ENCODE measurements at regions not wholly inside any gene's neighbourhood (a gene's known extent, or its start where the extent isn't known, plus 50 kb on each side); places are given as distances from the start of the nearest gene placed in this dataset.

GRCh38 chr13:53204598-53204997 is 176.0 kb downstream of the OLFM4 start:
- no peak overlapping the region for H3K4me2 ChIP-seq (ENCODE audit: insufficient read depth, low read length)
- POLR2A ChIA-PET: no interaction called here
- intact Hi-C loops (cut with micrococcal nuclease) (no loop called here), dilution Hi-C loops (cut with MboI; ENCODE audit: extremely low pct_ligation_motif_present, low sequenced_read_pairs) (no loop called here)
- no peak overlapping the region for H3K4me3 ChIP-seq (replicated peaks in 1 of 3; ENCODE audit: insufficient read depth in 1 of 3, low read depth in 1 of 3, low read length in 3 of 3)
- FAIRE-seq (no peak), DNase-seq (ENCODE audit: low read depth, low spot score) (no peak)
- H3K4me1 ChIP-seq (ENCODE audit: control insufficient read depth, extremely low read depth, insufficient read depth, low read length): no peaks in the 10 kb centered on the region
- H3K36me3 ChIP-seq (ENCODE audit: control insufficient read depth in 2 of 2, extremely low read depth in 1 of 2, insufficient read depth in 2 of 2, low read length in 2 of 2): no peaks in the 10 kb centered on the region
- H3K79me2 ChIP-seq (ENCODE audit: control insufficient read depth, insufficient read depth, low read length): no peaks in the 10 kb centered on the region
- CTCF ChIA-PET: no interaction called here
- H2AFZ ChIP-seq (ENCODE audit: low read depth, low read length): no peak overlapping the region
- TF ChIP-seq JUN (IDR thresholded peaks at IDR 0.05; ENCODE audit: borderline replicate concordance, insufficient read depth, insufficient read length, low read depth) (no peak), EZH2 (IDR thresholded peaks at IDR 0.05; ENCODE audit: borderline replicate concordance, low read depth, low read length, severe bottlenecking) (no peak), GATA2 (IDR thresholded peaks at IDR 0.05; ENCODE audit: insufficient read depth, insufficient read length, low read depth, low read length) (no peak), FOS (IDR thresholded peaks at IDR 0.05; ENCODE audit: borderline replicate concordance, insufficient read depth, low read length) (no peak), POLR2A (IDR thresholded peaks at IDR 0.05; ENCODE audit: low read depth, low read length) (no peak)
- TF ChIP-seq, protein P1, sequence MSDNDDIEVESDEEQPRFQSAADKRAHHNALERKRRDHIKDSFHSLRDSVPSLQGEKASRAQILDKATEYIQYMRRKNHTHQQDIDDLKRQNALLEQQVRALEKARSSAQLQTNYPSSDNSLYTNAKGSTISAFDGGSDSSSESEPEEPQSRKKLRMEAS (IDR thresholded peaks at IDR 0.05; ENCODE audit: insufficient read depth, insufficient read length): no peak
- TF ChIP-seq, protein P2, sequence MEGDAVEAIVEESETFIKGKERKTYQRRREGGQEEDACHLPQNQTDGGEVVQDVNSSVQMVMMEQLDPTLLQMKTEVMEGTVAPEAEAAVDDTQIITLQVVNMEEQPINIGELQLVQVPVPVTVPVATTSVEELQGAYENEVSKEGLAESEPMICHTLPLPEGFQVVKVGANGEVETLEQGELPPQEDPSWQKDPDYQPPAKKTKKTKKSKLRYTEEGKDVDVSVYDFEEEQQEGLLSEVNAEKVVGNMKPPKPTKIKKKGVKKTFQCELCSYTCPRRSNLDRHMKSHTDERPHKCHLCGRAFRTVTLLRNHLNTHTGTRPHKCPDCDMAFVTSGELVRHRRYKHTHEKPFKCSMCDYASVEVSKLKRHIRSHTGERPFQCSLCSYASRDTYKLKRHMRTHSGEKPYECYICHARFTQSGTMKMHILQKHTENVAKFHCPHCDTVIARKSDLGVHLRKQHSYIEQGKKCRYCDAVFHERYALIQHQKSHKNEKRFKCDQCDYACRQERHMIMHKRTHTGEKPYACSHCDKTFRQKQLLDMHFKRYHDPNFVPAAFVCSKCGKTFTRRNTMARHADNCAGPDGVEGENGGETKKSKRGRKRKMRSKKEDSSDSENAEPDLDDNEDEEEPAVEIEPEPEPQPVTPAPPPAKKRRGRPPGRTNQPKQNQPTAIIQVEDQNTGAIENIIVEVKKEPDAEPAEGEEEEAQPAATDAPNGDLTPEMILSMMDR (IDR thresholded peaks at IDR 0.05; ENCODE audit: extremely low read depth in 1 of 2, insufficient read depth in 1 of 2, low read depth in 1 of 2, low read length in 2 of 2): no peak
- H4K20me1 ChIP-seq (replicated peaks; ENCODE audit: control insufficient read depth, extremely low read depth, insufficient read depth, low read length): no peaks in the 10 kb centered on the region
- H3K9me3 ChIP-seq (replicated peaks; ENCODE audit: control insufficient read depth, insufficient read depth, low read length): no peaks in the 10 kb centered on the region
- BruUV-seq (replicated peaks): no TSS peak
- H3K9ac ChIP-seq (replicated peaks; ENCODE audit: extremely low read depth, insufficient read depth, low read length): no peak overlapping the region
- no peaks in the 10 kb centered on the region for H3K27me3 ChIP-seq (ENCODE audit: control insufficient read depth in 2 of 2, insufficient read depth in 2 of 2, low read length in 2 of 2)
- H3K27ac ChIP-seq (ENCODE audit: insufficient read depth, low read depth, low read length): no peak overlapping the region
- no peaks in the 10 kb centered on the region for H3K9me1 ChIP-seq (replicated peaks; ENCODE audit: control insufficient read depth, extremely low read depth, insufficient read depth, low read length)
